GM21825 (cell line): ENCODE measurements at regions not wholly inside any gene's neighbourhood (a gene's known extent, or its start where the extent isn't known, plus 50 kb on each side); places are given as distances from the start of the nearest gene placed in this dataset.

Experiments used
- ATAC-seq: cut with Tn5 transposase; IDR thresholded peaks from one replicate; pipeline ENCODE4 v1.9.1; 2021; ENCODE audit warnings: mild to moderate bottlenecking, moderate library complexity; ENCODE audit not compliant: unreplicated experiment

DNA sequence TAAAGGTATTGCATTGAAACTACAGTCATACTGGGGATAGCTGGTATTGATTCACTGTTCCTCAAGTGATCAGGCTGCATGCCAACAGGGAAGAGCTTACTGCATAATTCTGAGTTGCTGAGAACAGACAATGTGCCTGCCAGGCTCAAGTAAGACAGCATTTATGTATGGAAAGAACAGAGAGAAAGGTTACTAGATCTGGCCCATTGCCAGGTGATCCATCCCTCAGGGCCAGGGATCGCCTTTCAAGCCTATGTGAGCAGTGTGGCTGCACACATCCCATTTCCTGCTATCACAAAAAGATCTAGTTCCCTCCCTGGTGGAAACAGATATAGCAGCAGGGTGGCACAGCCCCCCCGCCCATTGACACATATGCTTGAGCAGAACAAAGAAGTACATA, 254.0 kb downstream of the TMA16 start:
- no peak for ATAC-seq

DNA sequence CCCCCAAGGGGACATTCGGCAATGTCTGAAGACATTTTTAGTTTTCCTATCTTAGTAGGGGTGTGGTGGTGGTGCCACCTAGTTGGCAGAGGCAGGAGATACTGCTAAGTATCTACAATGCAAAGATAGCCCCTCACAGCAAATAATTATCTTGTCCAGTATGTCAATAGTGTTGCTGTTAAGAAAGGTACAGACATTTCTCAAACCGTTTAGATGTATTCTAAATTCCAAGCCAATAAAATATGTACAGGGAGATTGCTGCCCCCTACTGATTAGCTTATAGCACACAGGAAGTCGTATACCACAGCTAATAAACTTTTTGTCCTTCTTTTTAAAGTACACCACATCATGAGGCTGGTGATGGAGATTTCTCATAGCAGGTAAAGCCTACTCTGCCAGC, 260.5 kb downstream of the TMA16 start:
- peak; percentile 71 for ATAC-seq

DNA sequence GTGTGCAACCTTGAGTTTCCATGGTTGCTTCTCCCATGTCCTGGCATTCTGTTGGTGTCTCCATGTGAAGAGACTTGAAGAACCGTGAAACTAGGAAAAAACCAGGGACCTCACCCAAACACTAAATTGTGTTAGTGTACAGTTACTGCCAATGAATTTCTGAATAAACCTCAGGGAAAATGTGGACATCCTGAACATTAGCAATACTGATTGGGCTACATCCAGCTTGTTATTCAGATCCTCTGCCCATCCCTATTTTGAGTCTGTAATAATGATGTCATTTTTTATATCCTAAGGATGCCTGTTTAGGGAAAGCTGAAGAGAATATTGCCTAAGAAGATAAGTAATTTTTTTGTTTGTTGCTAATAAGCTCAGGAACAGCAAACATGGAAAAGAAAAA, 262.7 kb downstream of the TMA16 start:
- ATAC-seq, result no peak

DNA sequence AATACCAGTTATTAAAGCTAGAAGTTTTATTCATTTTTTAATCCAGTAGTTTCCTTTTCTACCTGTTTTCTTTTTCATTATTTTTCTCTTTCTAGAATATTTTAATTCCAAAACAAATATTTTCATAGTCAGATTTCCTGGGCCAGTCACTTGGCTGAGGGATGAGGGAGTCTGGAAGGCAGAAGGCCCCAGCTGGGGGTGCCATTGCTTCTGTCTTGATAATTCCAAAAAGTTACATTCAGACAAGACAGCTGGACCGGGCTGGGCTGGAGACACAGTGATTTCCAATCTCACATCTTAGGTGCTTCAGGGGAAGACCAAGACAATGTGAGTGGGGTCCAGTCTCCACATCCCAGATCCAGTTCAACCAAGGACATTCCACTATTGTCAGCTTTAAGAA, 263.5 kb downstream of the TMA16 start:
- no peak for ATAC-seq

DNA sequence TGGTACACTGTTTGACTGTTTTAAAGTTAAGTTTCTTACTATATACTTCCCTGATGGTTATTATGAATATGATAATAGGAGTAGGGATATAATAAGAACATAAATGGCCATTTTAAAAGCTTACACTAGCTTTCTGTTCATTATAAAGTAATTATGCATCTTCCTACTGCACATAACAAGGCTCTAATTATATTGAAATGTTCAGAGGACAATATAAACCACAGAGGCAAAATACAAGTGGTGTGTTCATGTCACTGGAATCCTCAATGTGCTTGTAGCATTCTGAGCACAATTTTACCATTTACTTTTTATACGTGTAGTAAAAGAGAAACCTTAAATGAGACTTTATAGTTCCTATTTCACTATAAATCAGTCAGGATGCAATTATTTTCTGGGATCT, 268.3 kb downstream of the TMA16 start:
- no peak for ATAC-seq

DNA sequence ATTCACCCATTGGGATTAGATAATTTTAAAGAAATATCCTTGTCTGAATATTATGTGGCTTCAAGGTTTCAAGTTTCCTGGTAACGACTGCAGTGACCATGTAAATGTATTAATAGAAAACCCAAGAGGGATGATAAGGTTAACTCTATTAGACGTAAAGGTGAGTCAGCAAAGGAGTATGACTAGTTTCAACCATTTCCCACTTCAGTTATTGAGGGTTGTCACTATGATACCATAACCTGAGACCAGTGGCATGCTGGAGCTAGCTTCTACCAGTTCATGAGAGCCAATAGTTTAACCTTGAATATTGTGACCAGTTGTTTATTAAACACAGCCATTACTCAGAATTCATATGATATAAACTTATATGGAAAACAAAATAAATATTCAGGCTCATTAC, 270.1 kb downstream of the TMA16 start:
- ATAC-seq, result no peak

DNA sequence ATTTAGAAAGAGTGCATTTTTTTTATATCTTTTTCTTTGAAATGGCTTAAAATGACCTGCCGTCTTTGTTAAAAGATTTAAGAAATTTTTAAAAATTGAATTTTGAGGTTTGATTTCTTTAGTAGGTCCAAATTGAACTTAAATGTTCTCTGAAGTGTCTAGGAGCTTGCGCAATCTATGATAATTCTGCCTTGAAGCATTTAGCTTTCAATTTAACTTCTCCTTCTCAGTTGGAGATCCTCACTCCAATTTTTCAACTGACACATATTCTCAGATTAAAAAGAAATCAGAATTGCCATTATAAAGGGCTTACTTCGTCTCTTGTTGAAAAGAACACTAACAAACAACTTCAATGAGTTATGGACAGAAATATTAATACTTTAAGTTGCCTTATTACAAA, 273.5 kb downstream of the TMA16 start:
- ATAC-seq, result no peak

DNA sequence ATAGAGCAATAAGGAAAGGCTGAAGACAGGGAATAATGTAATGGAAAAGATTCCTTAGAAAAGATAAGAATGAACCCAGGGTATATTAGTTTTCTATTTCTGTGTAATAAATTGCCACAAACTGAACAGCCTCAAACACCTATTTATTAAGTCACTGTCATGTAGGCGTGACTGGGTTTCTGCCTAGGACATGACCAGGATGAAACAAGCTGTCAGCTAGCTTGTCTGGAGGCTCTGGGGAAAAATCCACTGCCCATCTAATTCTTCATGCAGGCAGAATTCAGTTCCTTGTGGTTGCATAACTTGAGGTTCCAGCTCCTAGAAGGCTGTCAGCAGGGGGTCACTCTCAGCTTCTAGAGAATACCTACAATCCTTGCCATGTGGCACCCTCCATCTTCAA, 277.7 kb downstream of the TMA16 start:
- ATAC-seq, result no peak

DNA sequence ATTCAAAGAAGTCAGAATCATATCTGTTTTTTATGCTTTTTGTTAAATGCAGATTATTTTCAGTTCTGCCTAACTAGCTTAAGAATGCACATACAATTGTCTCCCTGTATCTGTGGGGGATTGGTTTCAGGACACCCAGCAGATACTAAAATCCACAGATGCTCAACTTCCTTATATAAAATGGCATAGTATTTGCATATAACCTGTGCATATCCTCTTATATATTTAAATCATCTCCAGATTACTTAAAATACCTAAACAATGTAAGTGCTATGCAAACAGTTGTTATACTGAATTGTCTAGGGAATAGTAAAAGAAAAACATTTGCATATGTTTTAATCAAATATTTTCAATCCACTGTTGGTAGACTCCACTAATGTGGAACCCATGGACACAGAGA, 279.4 kb downstream of the TMA16 start:
- ATAC-seq, result no peak

DNA sequence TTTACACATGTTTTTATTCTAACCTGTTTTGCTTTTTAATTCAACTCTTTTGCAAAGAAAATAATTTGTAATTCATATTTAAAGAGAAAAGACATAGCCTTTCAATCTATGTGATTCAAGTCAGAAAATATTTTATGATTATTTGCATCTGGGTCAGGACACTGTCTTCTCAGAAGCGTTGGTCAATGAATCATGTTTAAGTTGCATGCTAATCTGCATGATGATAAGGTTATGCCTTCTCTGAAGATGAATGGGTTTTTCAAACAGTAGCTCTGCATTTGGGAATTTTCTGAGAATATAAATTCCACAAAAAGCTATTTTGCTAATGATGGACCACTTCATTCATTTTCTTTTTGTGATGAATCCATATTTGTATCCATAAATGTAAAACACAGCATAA, 282.5 kb downstream of the TMA16 start:
- no peak for ATAC-seq

DNA sequence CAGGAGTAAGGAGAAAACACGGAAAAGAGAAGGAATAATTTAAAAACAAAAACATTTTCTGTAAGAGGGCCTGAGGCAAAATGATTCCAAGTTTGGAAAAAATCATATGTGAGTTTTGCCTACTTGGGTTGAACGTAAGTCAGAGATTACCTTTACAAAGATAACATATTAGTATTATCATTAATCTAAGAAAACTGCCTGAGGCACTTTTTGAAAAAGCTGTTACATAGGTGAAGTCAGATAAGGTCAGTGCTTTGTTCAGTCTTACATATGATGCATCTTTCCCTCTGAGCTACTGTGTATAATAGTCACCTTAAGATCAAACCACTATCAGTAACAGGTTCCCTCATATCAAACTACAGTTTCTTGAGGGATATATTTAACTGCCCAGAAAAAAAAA, 287.2 kb downstream of the TMA16 start:
- ATAC-seq, result no peak

DNA sequence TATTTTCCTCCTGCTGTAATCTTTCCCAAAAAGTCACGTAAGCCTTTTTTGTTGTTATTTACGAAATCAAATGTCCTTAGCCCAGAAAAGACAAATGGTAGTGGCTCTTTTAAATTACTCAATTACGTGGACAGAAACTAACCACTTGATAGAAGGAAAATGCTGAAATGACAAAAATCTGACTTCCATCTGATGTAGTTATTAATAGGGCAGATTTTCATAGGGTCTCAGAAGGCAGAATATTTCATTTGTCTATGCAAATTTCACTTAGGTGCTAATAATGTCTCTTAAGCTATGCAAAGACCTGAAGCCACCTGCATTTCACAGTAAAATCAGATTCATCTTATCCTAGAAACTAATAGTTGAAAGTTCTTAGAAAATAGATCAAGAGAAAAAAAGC, 295.7 kb downstream of the TMA16 start:
- no peak for ATAC-seq

DNA sequence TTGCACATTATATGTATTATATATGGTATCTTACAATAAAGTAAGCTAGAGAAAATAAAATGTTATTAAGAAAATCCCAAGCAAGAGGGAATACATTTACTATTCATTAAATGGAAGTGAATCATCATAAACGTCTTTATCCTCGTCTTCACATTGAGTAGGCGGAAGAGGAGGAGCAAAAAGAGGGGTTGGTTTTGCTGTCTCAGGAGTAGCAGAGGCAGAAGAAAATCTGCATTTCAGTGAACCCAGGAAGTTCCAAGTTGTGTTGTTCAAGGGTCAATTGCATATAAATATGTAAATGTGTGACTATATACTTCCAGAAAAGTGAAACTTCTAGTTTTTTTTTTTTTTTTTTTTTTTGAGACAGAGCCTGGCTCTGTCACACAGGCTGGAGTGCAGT, 301.4 kb downstream of the TMA16 start:
- no peak for ATAC-seq

DNA sequence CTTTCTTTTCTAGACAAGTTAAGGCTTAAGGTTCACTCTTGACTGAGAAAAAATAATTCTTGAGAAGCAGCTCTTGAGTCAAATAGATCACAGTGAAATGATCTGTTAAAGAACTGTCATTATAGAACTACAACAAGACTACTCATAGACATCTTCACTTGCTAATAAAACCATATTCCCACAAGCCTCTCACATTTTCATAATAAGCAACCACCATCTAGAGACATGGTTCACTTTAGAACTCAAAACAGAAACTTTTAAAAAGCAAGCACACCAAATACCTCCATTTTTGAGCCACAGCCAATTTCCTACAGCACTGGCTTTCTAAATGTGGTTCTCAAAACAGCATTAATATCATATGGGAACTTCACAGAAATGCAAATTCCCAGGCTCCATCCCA, 309.5 kb downstream of the TMA16 start:
- no peak for ATAC-seq

DNA sequence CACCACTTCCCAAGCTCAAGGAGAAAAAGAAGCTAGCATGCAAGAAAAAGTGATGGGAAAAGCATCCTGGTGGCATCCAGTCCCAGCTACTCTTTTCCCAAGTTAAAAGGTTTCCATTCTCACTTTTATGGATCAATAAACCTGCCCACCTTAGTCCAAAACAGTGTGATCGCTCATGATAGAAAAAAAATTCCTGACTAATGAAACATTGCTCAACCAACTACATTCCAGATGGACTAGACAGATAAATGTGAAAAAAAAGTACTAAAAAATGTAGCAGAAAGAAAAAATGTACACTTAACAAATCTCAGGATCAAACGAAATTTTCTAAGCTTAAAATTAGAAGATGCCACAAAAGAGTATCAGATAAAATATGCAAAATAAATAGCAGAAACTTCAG, 312.2 kb downstream of the TMA16 start:
- ATAC-seq, result no peak

DNA sequence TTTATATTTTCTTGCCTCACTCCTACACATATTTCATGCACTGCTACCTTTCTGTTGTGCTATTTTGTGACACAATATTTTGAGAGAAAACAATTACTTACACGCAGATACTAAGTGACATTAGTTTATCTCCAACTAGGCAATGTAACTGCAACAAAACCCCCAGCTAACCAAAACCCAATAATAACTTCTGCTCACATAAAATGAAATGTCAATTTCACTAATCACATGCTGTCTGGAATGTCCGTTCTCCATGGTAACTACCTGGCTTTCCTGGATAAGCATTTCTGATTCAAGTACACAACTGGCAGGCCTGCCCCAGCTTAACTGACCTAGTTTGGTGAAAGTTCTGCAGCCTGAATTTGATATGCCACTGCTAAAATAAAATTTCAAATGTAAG, 313.5 kb downstream of the TMA16 start:
- no peak for ATAC-seq

DNA sequence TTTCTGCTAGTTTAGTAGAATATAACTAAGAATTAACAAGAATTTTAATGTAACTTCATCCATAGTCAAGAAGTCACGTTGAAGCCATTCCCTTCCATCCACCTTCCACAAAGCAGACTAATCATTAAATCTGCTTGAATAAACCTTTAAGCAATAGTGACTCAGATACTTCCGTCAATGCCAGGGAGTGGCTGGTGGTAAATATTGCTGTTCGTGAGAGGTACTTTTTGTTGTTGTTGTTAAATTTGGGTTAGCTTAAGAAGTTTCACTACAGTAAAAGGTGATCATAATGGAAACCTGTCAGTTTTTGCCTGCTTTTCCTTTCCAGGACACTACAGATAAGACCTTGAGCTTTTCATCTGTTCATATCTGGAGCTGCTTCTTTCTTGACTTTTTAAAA, 316.3 kb downstream of the TMA16 start:
- ATAC-seq, result no peak

DNA sequence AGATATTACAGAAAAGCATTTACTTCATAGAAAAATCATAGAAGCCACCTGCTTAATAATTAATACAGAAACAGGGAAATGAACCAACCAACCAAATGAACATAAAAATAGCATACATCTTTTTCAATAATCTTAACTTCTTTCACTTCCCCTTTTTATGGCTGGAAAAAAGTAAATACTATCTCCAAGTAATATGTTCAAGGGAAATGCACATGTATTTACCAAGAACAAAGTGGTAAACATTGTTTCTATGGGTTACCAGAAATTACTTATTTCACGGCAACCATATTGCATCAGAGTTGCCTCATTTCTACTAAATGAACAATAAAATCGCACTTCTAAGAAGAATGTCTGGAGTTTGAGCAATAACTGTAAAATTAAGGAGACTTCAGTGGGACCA, 321.3 kb downstream of the TMA16 start:
- ATAC-seq, result peak; percentile 88

DNA sequence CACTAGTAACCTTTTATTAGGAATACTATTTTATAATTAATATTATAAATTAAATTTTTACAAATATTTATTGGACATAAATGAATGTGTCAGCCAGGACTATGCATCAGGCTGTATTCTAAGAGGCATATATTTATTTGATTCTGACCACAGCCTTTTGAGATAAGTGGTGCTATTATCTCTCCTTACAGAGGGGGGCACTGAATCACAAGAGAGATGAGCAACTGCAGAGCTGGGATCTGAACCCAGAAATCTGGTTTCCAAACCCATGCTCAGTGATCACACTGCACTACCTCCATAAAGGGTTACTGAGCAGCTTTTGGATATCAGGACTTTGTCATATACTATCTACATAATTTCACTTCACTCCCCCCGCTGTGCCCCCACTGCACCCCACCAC, 322.0 kb downstream of the TMA16 start:
- no peak for ATAC-seq

DNA sequence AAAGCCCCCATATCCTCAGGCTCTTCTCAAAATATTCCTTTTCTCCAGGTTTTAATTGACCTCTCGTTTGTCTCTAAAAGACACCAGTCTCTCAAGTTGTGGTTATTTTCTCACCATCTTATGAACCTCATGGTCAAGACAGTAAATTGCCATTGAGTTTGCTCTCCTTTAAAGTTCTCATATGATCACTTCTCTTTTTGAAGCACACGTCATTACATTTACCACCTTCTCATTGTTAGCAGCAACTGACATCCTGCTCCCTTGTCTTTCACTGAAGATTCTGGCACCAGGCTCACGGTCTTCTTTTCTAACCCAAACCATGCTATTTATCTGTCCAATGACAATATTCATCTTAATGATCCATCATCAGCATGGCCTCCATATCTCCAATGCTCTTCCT, 324.2 kb downstream of the TMA16 start:
- ATAC-seq, result no peak

DNA sequence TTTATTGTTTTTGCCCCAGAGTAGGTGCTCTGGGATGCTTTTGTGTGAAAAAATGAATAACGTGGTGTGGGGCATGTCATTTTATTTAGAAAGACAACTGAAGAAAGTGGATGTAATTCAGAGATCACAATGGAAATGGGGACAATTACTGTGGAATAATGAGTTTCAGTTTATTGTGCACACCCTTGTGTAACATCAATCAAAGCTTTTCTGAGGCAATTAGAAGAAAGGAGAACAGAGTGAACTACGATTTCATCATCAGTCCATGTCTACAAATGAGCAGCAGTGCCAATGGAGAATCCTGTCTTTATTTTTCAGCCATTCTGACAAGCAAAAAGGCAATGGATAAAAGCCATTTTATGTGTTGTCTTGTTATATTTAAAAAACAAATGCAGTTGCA, 339.2 kb downstream of the TMA16 start:
- no peak for ATAC-seq

DNA sequence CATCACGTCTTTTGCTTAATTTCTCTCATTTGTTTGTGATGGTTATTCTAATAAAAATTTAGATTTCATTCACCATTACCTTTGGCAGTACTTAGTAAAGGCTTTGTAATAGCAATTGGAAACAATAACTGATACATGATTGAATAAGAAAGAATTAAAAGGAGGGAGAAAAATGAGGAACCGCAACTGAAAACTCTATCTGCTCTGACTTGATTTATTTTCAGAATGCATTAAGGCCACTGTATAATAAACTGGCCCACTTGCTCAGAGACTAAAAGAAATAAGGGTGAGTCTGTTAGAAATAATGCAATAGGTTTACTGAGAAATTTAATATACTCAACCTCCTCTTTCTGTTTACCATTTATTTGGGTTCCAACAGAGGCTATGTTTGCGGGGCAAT, 351.5 kb downstream of the TMA16 start:
- no peak for ATAC-seq

DNA sequence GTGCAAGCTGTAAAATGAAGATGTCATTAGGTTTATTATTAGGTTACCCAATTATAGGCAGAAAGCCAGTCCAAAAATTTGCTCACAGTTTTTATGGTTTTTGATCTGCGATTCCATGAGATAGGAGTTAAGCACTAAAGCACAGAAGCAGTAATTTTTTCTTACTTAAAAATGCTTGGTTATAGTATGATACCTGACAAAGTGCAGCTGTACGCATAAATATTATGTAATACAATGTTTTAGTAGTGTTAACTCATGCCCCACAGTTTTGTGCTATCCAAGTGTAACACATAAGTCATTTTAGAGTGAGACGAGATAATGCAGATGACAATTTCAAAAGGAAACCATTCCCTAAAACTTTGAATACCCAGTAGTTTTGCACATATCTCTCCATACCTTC, 357.8 kb downstream of the TMA16 start:
- no peak for ATAC-seq

DNA sequence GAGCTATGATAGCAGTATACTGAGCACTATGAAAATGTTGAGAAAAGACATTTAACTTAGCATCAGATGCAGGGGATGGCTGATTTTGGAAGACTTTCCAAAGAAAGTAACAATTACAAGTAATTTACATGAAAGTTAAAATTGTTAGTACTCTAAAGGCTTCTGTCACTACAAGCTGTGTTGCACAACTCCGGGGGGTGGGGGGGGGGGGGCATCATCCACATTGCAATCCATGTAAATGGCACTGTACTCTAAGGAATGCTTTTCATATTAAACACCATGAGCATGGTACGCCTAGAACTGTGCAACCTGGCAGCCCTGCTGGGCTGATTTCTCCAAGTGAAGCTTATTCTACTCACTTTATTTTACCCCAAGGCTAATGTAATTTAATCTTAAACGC, 363.4 kb downstream of the TMA16 start:
- no peak for ATAC-seq
